Fibroblast of pulmonary artery (primary cell): ENCODE measurements at regions not wholly inside any gene's neighbourhood (a gene's known extent, or its start where the extent isn't known, plus 50 kb on each side); places are given as distances from the start of the nearest gene placed in this dataset.

Experiments used
- DNase-seq: peaks from one replicate; pipeline ENCODE4 v3.0.0-alpha.2; 2010; ENCODE audit warnings: low read depth
- H3K4me3 ChIP-seq: replicated peaks from 2 replicates; pipeline ENCODE4 v1.5.1; 2011; ENCODE audit warnings: low read depth, mild to moderate bottlenecking, control low read depth, low read length, moderate library complexity
- TF ChIP-seq, protein P1 (sequence below): IDR thresholded peaks from 2 replicates; pipeline ENCODE4 v1.5.1; 2011; ENCODE audit warnings: mild to moderate bottlenecking, control low read depth, low read length, inconsistent platforms; ENCODE audit errors: missing control alignments

- DNase-seq, result no peak
- TF ChIP-seq, protein P1, sequence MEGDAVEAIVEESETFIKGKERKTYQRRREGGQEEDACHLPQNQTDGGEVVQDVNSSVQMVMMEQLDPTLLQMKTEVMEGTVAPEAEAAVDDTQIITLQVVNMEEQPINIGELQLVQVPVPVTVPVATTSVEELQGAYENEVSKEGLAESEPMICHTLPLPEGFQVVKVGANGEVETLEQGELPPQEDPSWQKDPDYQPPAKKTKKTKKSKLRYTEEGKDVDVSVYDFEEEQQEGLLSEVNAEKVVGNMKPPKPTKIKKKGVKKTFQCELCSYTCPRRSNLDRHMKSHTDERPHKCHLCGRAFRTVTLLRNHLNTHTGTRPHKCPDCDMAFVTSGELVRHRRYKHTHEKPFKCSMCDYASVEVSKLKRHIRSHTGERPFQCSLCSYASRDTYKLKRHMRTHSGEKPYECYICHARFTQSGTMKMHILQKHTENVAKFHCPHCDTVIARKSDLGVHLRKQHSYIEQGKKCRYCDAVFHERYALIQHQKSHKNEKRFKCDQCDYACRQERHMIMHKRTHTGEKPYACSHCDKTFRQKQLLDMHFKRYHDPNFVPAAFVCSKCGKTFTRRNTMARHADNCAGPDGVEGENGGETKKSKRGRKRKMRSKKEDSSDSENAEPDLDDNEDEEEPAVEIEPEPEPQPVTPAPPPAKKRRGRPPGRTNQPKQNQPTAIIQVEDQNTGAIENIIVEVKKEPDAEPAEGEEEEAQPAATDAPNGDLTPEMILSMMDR, result no peak
- no peak overlapping the region for H3K4me3 ChIP-seq
These were observed 175.8 kb upstream of the HNRNPA3 start for GRCh38 chr2:177036747-177037146.

DNA sequence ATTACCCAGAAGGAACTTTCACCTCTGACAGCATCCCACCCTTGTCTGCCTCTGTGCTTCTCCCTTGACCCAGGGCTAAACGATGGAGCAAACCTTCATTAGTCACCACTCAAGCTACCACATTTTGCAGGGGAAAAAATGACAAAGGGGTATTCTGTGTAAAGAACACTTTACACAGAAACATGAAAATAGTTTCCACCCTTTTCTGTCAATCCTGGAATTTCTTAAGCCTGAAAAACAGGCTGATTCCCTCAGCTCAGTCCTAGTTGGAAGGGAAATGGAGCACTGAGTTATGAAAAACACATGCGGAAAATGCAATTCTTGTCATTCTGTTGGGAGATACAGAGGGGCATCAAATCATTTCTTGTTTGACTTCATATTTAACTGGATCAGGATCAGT lies 175.0 kb upstream of the HNRNPA3 start:
- TF ChIP-seq, protein P1, result no peak
- H3K4me3 ChIP-seq, result no peak overlapping the region
- no peak for DNase-seq

GRCh38 chr2:177038787-177039484 lies 173.7 kb upstream of the HNRNPA3 start:
- no peak overlapping the region for H3K4me3 ChIP-seq
- DNase-seq, result no peak
- TF ChIP-seq, protein P1, result no peak

DNA sequence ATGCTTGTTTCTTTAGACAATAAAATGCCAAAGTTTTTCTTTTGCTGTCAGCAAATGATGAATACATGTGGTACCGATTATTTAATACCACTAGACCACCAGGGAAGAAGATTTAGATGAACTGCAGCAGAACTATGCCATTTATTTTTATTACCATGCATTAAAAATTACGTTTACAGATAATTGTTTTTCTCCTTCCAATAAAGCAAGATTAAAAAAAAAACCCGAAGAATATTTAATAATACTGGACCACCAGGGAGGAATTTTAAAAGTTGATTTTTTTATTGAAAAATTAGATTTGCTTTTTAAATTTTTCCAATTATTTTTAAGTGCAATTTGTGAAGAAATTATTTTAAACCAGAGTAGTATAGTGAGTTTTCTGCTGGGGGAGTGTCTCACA lies 170.3 kb upstream of the HNRNPA3 start:
- H3K4me3 ChIP-seq, result no peak overlapping the region
- TF ChIP-seq, protein P1, result no peak
- no peak for DNase-seq

GRCh38 chr2:177044671-177045070 lies 167.9 kb upstream of the HNRNPA3 start:
- no peak for DNase-seq
- H3K4me3 ChIP-seq, result no peak overlapping the region
- TF ChIP-seq, protein P1, result no peak

DNA sequence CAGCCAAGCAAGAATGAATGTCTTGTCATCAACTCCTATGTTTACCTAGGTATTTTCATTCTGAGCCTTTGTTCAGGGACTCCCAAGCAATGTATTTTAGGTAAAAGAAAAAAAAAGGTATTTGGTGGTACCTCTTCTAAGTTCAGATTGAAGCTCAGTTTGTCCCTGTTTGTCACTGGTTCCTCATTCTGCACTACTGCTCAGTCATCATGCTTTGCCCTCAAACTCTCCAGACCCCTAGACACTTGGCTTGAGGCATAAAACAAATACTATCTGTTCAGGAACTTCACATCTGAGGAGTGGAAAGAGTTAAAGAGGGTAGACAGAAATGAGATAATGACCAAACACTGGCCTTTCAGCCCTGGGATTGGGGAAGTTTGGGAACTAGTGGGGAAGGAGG lies 163.6 kb upstream of the HNRNPA3 start:
- H3K4me3 ChIP-seq, result no peak overlapping the region
- TF ChIP-seq, protein P1, result no peak
- DNase-seq, result no peak

GRCh38 chr2:177051278-177051677 lies 161.3 kb upstream of the HNRNPA3 start:
- H3K4me3 ChIP-seq, result no peak overlapping the region
- TF ChIP-seq, protein P1, result no peak
- no peak for DNase-seq
